Hepatocyte (in vitro differentiated cells): ENCODE measurements at regions not wholly inside any gene's neighbourhood (a gene's known extent, or its start where the extent isn't known, plus 50 kb on each side); places are given as distances from the start of the nearest gene placed in this dataset.

Source experiments
- EZH2 ChIP-seq: fragments of 200-600 bp; sonication (generic); IDR thresholded peaks from 2 replicates; pipeline ENCODE4 v1.6.1; 2016; ENCODE audit warnings: antibody characterized with exemption, mild to moderate bottlenecking, borderline replicate concordance
- TF ChIP-seq, protein P1 (sequence below): fragments of 200-600 bp; sonication (generic); IDR thresholded peaks from 2 replicates; pipeline ENCODE4 v1.5.1; 2016; ENCODE audit warnings: antibody characterized with exemption, mild to moderate bottlenecking; ENCODE audit not compliant: poor library complexity

DNA sequence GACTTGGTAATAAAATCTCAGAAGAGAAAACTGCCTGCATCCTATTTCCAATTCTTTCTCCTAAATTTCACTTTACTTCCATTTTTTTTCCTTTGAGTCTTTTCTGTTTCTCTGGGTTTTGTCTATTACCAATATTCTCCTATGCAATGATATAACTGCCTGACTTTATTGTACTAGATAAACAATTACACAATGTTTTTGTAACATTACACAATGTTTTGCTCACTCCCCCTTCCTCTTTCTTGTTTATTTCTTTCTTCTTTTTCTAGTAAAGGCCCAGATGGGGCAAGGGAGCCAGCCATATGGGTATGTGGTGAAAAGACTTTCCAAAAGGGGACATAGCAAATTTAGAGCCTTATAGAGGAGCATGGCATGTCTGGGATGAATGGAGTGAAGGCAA lies 278.7 kb upstream of the PHYHIPL start:
- TF ChIP-seq, protein P1, sequence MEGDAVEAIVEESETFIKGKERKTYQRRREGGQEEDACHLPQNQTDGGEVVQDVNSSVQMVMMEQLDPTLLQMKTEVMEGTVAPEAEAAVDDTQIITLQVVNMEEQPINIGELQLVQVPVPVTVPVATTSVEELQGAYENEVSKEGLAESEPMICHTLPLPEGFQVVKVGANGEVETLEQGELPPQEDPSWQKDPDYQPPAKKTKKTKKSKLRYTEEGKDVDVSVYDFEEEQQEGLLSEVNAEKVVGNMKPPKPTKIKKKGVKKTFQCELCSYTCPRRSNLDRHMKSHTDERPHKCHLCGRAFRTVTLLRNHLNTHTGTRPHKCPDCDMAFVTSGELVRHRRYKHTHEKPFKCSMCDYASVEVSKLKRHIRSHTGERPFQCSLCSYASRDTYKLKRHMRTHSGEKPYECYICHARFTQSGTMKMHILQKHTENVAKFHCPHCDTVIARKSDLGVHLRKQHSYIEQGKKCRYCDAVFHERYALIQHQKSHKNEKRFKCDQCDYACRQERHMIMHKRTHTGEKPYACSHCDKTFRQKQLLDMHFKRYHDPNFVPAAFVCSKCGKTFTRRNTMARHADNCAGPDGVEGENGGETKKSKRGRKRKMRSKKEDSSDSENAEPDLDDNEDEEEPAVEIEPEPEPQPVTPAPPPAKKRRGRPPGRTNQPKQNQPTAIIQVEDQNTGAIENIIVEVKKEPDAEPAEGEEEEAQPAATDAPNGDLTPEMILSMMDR, result no peak
- TF ChIP-seq EZH2, result no peak
